K562 (cell line): ENCODE measurements at regions not wholly inside any gene's neighbourhood (a gene's known extent, or its start where the extent isn't known, plus 50 kb on each side); places are given as distances from the start of the nearest gene placed in this dataset.

Experiments used
- ATAC-seq: fragments of 200-7000 bp; cut with Tn5 transposase; 3 replicates; pipeline ENCODE4 v1.9.1; 2020; ENCODE audit warnings: moderate library complexity
- BruUV-seq: library from RNA; stranded (reverse); fragments of 400-500 nt; replicated peaks from 2 replicates; lab custom pipeline; 2021; lab: Mats Ljungman, UMichigan
- CTCF ChIA-PET: fragments of 300-600 bp; formaldehyde crosslinking; extraction: SDS; loops from one replicate; lab custom pipeline; 2021; ENCODE audit warnings: low intra/inter-chr PET ratio; lab: Yijun Ruan, JAX
- POLR2A ChIA-PET: fragments of 300-600, 350-650 bp; sonication (Branson Sonifier 250); formaldehyde crosslinking; extraction: SDS; loops from one replicate; lab custom pipeline; 2021; ENCODE audit warnings: antibody characterized with exemption, inconsistent platforms; lab: Yijun Ruan, JAX
- DNase-seq, 4 experiments: peaks; one replicate each; pipeline versions ENCODE4 v3.0.0 to v3.0.0-alpha.2; 2011 to 2018; ENCODE audit warnings: low spot score in 3 of 4, mixed read lengths in 3 of 4; ENCODE audit errors: extremely low read depth in 1 of 4
- FAIRE-seq: peaks from 2 replicates; lab custom pipeline; 2011; peaks lifted over from hg19 to GRCh38; lab: Jason Lieb, UNC
- H2AFZ ChIP-seq: 2 replicates; pipeline ENCODE4 v1.6.0; 2011; ENCODE audit warnings: low read depth, low read length, control low read depth, inconsistent platforms
- H3K27ac ChIP-seq: fragments of 200-600 bp; 3 replicates; pipeline ENCODE4 v1.8.0; 2011; ENCODE audit warnings: low read depth, mild to moderate bottlenecking, control low read depth, inconsistent platforms, low read length, moderate library complexity, mixed read lengths; ENCODE audit errors: extremely low read depth
- H3K27me3 ChIP-seq, 2 experiments: fragments of 300-600 bp in 1 of 2; 2 replicates in 1 of 2; 3 replicates in 1 of 2; pipeline versions ENCODE4 v1.6.0 to v1.8.0; 2011; ENCODE audit warnings: inconsistent platforms in 2 of 2, low read length in 2 of 2, mild to moderate bottlenecking in 1 of 2, mixed read lengths in 1 of 2, moderate library complexity in 1 of 2; ENCODE audit not compliant: control insufficient read depth in 2 of 2, insufficient read depth in 2 of 2
- H3K36me3 ChIP-seq: fragments of 300-600 bp; 3 replicates; pipeline ENCODE4 v1.8.0; 2011; ENCODE audit warnings: mild to moderate bottlenecking, low read length, inconsistent platforms; ENCODE audit not compliant: control insufficient read depth, insufficient read depth
- H3K4me1 ChIP-seq, 2 experiments: fragments of 200-600 bp in 1 of 2; replicated peaks in 1 of 2; 2 replicates in 1 of 2; 3 replicates in 1 of 2; pipeline versions ENCODE4 v1.5.1 to v1.8.0; 2011; ENCODE audit warnings: inconsistent platforms in 2 of 2, low read length in 2 of 2, mild to moderate bottlenecking in 1 of 2, mixed read lengths in 1 of 2, moderate library complexity in 1 of 2; ENCODE audit not compliant: control insufficient read depth in 2 of 2, insufficient read depth in 2 of 2
- H3K4me2 ChIP-seq: 2 replicates; pipeline ENCODE4 v1.6.1; 2011; ENCODE audit warnings: low read length, control low read depth, inconsistent platforms, mixed read lengths; ENCODE audit not compliant: insufficient read depth
- H3K4me3 ChIP-seq: fragments of 200-600 bp; sonication (generic), shearing (Covaris generic); 2 replicates; pipeline ENCODE4 v1.5.1; 2016; ENCODE audit warnings: control low read depth, inconsistent platforms
- H3K79me2 ChIP-seq: fragments of 200-600 bp; 3 replicates; pipeline ENCODE4 v1.8.0; 2011; ENCODE audit warnings: low read length, inconsistent platforms; ENCODE audit not compliant: control insufficient read depth, insufficient read depth
- H3K9ac ChIP-seq, 2 experiments: 2 replicates each; pipeline versions ENCODE4 v1.6.0 to v1.6.1; 2011; ENCODE audit warnings: low read depth in 2 of 2, low read length in 2 of 2, control low read depth in 1 of 2, inconsistent platforms in 1 of 2, mild to moderate bottlenecking in 1 of 2, mixed read lengths in 1 of 2; ENCODE audit not compliant: insufficient read depth in 1 of 2
- H3K9me1 ChIP-seq: one replicate; pipeline ENCODE4 v1.6.0; 2011; ENCODE audit warnings: inconsistent platforms, mild to moderate bottlenecking, low read length, moderate library complexity; ENCODE audit not compliant: control insufficient read depth, insufficient read depth
- H3K9me3 ChIP-seq: replicated peaks from 2 replicates; pipeline ENCODE4 v1.5.1; 2011; ENCODE audit warnings: low read depth, low read length, inconsistent platforms; ENCODE audit not compliant: control insufficient read depth, insufficient read depth
- H4K20me1 ChIP-seq: replicated peaks from 2 replicates; pipeline ENCODE4 v1.6.1; 2011; ENCODE audit warnings: low read length, inconsistent platforms, mixed read lengths; ENCODE audit not compliant: control insufficient read depth, insufficient read depth
- BDP1 ChIP-seq: IDR thresholded peaks from 3 replicates; pipeline ENCODE4 v1.6.1; 2011; ENCODE audit not compliant: insufficient read length, insufficient read depth
- BRF2 ChIP-seq: IDR thresholded peaks from 3 replicates; pipeline ENCODE4 v1.6.1; 2011; ENCODE audit warnings: borderline replicate concordance, mild to moderate bottlenecking; ENCODE audit not compliant: insufficient read length, insufficient read depth
- CTCFL ChIP-seq: IDR thresholded peaks from 2 replicates; pipeline ENCODE4 v1.6.1; 2011; ENCODE audit warnings: borderline replicate concordance, low read depth, mild to moderate bottlenecking, moderate library complexity, low read length; ENCODE audit not compliant: insufficient read depth, poor library complexity, severe bottlenecking
- RBFOX2 ChIP-seq: fragments of 200-400 bp; formaldehyde crosslinking; IDR thresholded peaks from 2 replicates; pipeline ENCODE4 v1.6.1; 2017; ENCODE audit warnings: low read depth, mild to moderate bottlenecking, low read length, moderate library complexity
- SFPQ ChIP-seq: fragments of 200-400 bp; formaldehyde crosslinking; IDR thresholded peaks from 2 replicates; pipeline ENCODE4 v1.6.1; 2017; ENCODE audit warnings: mild to moderate bottlenecking, low read depth, low read length, moderate library complexity
- XRCC5 ChIP-seq: fragments of 200-400 bp; formaldehyde crosslinking; IDR thresholded peaks from 2 replicates; pipeline ENCODE4 v1.6.1; 2017; ENCODE audit warnings: low read depth, mild to moderate bottlenecking, low read length
- ZNF318 ChIP-seq, 2 experiments: fragments of 450-650 bp; IDR thresholded peaks; 2 replicates each; pipeline ENCODE4 v1.6.1; 2016; ENCODE audit warnings: mild to moderate bottlenecking in 2 of 2, borderline replicate concordance in 1 of 2, low read depth in 1 of 2, moderate library complexity in 1 of 2
- WGBS: fragments of 100-300 bp; shearing (Covaris generic); methylation state at CpG from one replicate; pipeline ENCODE4 v1.1.6; 2016; ENCODE audit warnings: low coverage, mixed read lengths; ENCODE audit not compliant: insufficient coverage; ENCODE audit errors: missing lambda C conversion rate; 5-methylcytosine and 5-hydroxymethylcytosine counted together
- in situ Hi-C: fragments of 300-500 bp; cut with MboI; formaldehyde crosslinking; loops from 4 replicates; pipeline ENCODE4 v1.15.0; 2018; ENCODE audit warnings: inconsistent platforms, mixed read lengths
- intact Hi-C: fragments of 100-400 bp; cut with micrococcal nuclease; formaldehyde crosslinking; loops from 2 replicates; pipeline ENCODE4 v1.14.2; 2022

GRCh38 chr7:49396229-49396628, 377.2 kb upstream of the VWC2 start:
- Histone ChIP-seq H4K20me1 (no peaks in the 10 kb centered on the region), H3K9ac (no peak overlapping the region), H3K4me2 (no peak overlapping the region), H3K4me1 (no peaks in the 10 kb centered on the region), H2AFZ (no peak overlapping the region), H3K36me3 (no peaks in the 10 kb centered on the region), H3K9me1 (no peaks in the 10 kb centered on the region), H3K27me3 (no peaks in the 10 kb centered on the region), H3K79me2 (no peaks in the 10 kb centered on the region), H3K9me3 (no peaks in the 10 kb centered on the region), H3K4me3 (no peak overlapping the region), H3K27ac (no peak overlapping the region)
- no peak for FAIRE-seq
- ChIA-PET POLR2A (no interaction called here), CTCF (no interaction called here)
- 0% methylated on average over 4 of the region's 4 CpGs for WGBS
- in situ Hi-C loops = no loop called here
- no peak for ATAC-seq
- BruUV-seq = no TSS peak
- no peak for DNase-seq
- intact Hi-C loops = no loop called here
- TF ChIP-seq BRF2 (no peak), BDP1 (no peak), CTCFL (no peak), RBFOX2 (no peak), XRCC5 (no peak), SFPQ (no peak), ZNF318 (IDR thresholded peaks at IDR 0.05; ENCODE audit: borderline replicate concordance in 1 of 2, low read depth in 1 of 2) (no peak)
